ENCODE measurements at regions not wholly inside any gene's neighbourhood (a gene's known extent, or its start where the extent isn't known, plus 50 kb on each side); places are given as distances from the start of the nearest gene placed in this dataset.

DNA sequence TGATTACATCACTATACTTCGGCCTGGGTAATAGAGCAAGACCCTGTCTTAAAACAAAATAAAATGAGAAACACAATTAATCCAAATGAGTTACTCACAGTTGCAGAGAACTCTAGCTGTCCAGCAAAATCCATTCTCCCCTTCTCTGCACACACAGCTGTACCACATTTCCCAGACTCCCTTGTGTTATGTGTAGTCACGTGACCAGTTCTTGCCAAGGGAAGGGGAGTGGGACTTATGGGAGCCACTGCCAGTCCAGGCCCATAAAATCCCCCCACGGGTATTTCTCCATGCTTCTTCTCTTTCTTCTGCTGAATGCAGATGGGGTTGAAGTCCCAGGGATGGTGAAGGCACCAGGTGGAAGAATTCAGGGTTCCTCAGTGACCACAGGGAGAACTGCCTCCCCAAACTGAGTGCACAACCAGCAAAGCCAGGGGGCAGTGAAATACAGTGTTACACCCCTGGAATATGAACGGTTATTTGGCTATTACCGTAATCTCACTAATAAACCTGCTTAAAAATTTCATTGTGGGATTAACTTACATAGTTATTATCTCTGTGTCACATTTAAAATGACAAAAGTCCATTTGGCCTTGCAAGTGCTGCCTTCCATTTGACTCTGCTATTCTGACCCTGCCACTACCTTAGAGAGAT is 85.6 kb upstream of the FMN2 start:
- H3K9me3 ChIP-seq (ENCODE audit: low read length): no peaks in the 10 kb centered on the region
- H3K79me2 ChIP-seq (ENCODE audit: insufficient read depth, low read depth, low read length): no peaks in the 10 kb centered on the region
- ChIA-PET POLR2A (interaction anchor here (1.0 kb wide), 1 partner anchor 68 kb away, joined by 3 read pairs; no protein-coding TSS in a partner anchor), CTCF (ENCODE audit: unreplicated experiment) (no interaction called here)
- H3K4me3 ChIP-seq (ENCODE audit: low read depth, low read length, poor library complexity, severe bottlenecking): no peak overlapping the region
- H4K20me1 ChIP-seq (ENCODE audit: insufficient read depth, low read length): no peaks in the 10 kb centered on the region
- no peaks in the 10 kb centered on the region for H3K9me2 ChIP-seq (ENCODE audit: insufficient read depth, low read length)
- no peak overlapping the region for H3K4me2 ChIP-seq (ENCODE audit: low read length)
- no peaks in the 10 kb centered on the region for H3K4me1 ChIP-seq (ENCODE audit: insufficient read depth, low read length, poor library complexity, severe bottlenecking)
- intact Hi-C loops (cut with micrococcal nuclease; ENCODE audit: unreplicated experiment): no loop called here
- no peak for DNase-seq (ENCODE audit: low spot score)
- no peak overlapping the region for H2AFZ ChIP-seq (ENCODE audit: low read length)
- no peak overlapping the region for H3K27ac ChIP-seq (ENCODE audit: low read depth, low read length, poor library complexity, severe bottlenecking)
- no peak for TF ChIP-seq EZH2phosphoT487 (IDR thresholded peaks at IDR 0.05; ENCODE audit: borderline replicate concordance, low read depth, low read length)
- TF ChIP-seq, protein P1, sequence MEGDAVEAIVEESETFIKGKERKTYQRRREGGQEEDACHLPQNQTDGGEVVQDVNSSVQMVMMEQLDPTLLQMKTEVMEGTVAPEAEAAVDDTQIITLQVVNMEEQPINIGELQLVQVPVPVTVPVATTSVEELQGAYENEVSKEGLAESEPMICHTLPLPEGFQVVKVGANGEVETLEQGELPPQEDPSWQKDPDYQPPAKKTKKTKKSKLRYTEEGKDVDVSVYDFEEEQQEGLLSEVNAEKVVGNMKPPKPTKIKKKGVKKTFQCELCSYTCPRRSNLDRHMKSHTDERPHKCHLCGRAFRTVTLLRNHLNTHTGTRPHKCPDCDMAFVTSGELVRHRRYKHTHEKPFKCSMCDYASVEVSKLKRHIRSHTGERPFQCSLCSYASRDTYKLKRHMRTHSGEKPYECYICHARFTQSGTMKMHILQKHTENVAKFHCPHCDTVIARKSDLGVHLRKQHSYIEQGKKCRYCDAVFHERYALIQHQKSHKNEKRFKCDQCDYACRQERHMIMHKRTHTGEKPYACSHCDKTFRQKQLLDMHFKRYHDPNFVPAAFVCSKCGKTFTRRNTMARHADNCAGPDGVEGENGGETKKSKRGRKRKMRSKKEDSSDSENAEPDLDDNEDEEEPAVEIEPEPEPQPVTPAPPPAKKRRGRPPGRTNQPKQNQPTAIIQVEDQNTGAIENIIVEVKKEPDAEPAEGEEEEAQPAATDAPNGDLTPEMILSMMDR (conservative IDR thresholded peaks at IDR 0.05; ENCODE audit: low read length): no peak
- no TSS peak for BruUV-seq (replicated peaks)
- H3K36me3 ChIP-seq (ENCODE audit: insufficient read depth, low read length): no peaks in the 10 kb centered on the region

DNA sequence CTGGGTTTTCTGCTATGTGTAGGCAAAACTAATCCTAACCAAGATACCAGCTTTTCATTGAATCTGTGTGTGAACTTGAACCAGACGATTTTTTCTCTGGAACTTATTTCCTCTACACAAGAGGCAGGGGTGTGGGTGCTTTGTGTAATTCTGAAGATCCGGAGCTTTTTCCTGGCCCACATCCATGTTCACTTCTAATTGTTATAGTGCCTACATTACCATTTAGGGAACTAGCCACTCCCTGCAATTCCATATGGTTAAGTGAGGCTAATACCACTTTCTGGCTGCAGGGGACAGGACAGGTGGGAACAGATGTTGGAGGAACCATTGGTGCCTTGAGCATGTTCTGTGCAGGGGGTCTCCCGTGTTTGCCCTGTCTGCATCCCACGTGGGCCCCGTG is 83.4 kb upstream of the FMN2 start:
- intact Hi-C loops (cut with micrococcal nuclease; ENCODE audit: unreplicated experiment): no loop called here

DNA sequence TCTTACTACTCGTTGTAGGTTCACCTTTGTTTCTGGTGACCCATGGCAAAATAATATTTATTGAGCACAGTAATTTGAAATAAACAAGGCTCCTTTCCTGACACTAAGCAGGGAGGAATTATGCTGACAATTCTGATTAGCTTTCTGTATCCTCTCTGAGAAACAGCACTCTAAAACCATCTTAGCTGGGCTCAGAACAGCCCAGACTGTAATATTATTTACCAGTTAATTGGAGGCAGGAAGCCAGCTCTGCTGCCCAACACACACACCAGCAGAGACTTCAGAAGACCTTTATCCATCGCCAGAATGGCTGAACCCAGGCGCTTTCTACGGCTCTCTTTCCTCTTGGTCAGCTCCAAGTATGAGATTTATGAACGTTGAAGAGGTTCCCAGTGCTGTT is 77.6 kb upstream of the FMN2 start:
- Histone ChIP-seq H3K79me2 (ENCODE audit: insufficient read depth, low read depth, low read length) (no peaks in the 10 kb centered on the region), H3K4me2 (ENCODE audit: low read length) (no peak overlapping the region), H3K27ac (ENCODE audit: low read depth, low read length, poor library complexity, severe bottlenecking) (no peak overlapping the region), H2AFZ (ENCODE audit: low read length) (no peak overlapping the region), H4K20me1 (ENCODE audit: insufficient read depth, low read length) (no peaks in the 10 kb centered on the region), H3K36me3 (ENCODE audit: insufficient read depth, low read length) (no peaks in the 10 kb centered on the region), H3K4me1 (ENCODE audit: insufficient read depth, low read length, poor library complexity, severe bottlenecking) (no peaks in the 10 kb centered on the region), H3K4me3 (ENCODE audit: low read depth, low read length, poor library complexity, severe bottlenecking) (no peak overlapping the region), H3K9me2 (ENCODE audit: insufficient read depth, low read length) (no peaks in the 10 kb centered on the region), H3K9me3 (ENCODE audit: low read length) (peaks cover 11% of the 10 kb centered on the region; the same call in 1 of the 2 replicates)
- TF ChIP-seq, protein P1 (conservative IDR thresholded peaks at IDR 0.05; ENCODE audit: low read length): no peak
- TF ChIP-seq EZH2phosphoT487 (IDR thresholded peaks at IDR 0.05; ENCODE audit: borderline replicate concordance, low read depth, low read length): no peak
- POLR2A ChIA-PET: no interaction called here
- BruUV-seq (replicated peaks): no TSS peak
- intact Hi-C loops (cut with micrococcal nuclease; ENCODE audit: unreplicated experiment): no loop called here
- DNase-seq (ENCODE audit: low spot score): no peak
- CTCF ChIA-PET (ENCODE audit: unreplicated experiment): no interaction called here

More for the DNA sequence above, 83.4 kb upstream of the FMN2 start:
- Histone ChIP-seq H3K4me3 (ENCODE audit: low read depth, low read length, poor library complexity, severe bottlenecking) (no peak overlapping the region), H3K27ac (ENCODE audit: low read depth, low read length, poor library complexity, severe bottlenecking) (no peak overlapping the region), H3K9me2 (ENCODE audit: insufficient read depth, low read length) (no peaks in the 10 kb centered on the region), H3K4me1 (ENCODE audit: insufficient read depth, low read length, poor library complexity, severe bottlenecking) (no peaks in the 10 kb centered on the region), H3K4me2 (ENCODE audit: low read length) (no peak overlapping the region), H2AFZ (ENCODE audit: low read length) (no peak overlapping the region), H3K79me2 (ENCODE audit: insufficient read depth, low read depth, low read length) (no peaks in the 10 kb centered on the region), H3K9me3 (ENCODE audit: low read length) (no peaks in the 10 kb centered on the region), H3K36me3 (ENCODE audit: insufficient read depth, low read length) (no peaks in the 10 kb centered on the region), H4K20me1 (ENCODE audit: insufficient read depth, low read length) (no peaks in the 10 kb centered on the region)
- DNase-seq (ENCODE audit: low spot score): no peak
- ChIA-PET CTCF (ENCODE audit: unreplicated experiment) (no interaction called here), POLR2A (no interaction called here)
- TF ChIP-seq, protein P1 (conservative IDR thresholded peaks at IDR 0.05; ENCODE audit: low read length): no peak
- no peak for TF ChIP-seq EZH2phosphoT487 (IDR thresholded peaks at IDR 0.05; ENCODE audit: borderline replicate concordance, low read depth, low read length)
- BruUV-seq (replicated peaks): no TSS peak

Data from OCI-LY7 (cell line).